GM19025 (cell line): ENCODE measurements at regions not wholly inside any gene's neighbourhood (a gene's known extent, or its start where the extent isn't known, plus 50 kb on each side); places are given as distances from the start of the nearest gene placed in this dataset.
"Not testable (repeated sequence)": the region's sequence is repeated elsewhere in the genome, so short reads cannot be mapped to it uniquely, and the experiment has no call there.

Experiments used
- ATAC-seq: cut with Tn5 transposase; IDR thresholded peaks from one replicate; pipeline ENCODE4 v1.9.1; 2021; ENCODE audit warnings: mild to moderate bottlenecking, low read depth, moderate library complexity; ENCODE audit not compliant: unreplicated experiment

DNA sequence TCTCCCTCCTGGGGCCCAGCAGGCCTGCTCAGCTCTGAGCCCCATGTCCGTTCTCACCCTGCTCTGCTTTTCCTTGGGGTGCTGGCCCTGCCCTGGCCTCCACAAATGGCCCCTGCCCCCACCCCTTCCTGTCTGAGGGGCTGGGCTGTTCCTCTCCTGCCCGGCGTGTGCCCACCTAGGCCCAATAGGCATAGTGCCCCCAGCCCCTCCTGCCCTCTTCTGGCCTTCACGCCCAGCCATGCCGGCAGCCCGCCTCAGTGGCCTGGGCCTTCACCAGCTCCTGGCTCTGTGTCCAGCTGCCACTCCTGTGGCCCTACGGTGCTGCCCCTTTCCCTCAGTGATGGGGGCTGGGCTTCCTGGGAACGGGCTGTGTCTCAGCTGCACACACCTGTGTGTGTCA, 125.9 kb downstream of the TMEM121 start:
- ATAC-seq: not testable (repeated sequence)

- ATAC-seq: not testable (repeated sequence)
These were observed 127.5 kb downstream of the TMEM121 start for GRCh38 chr14:105653921-105654320.

- ATAC-seq: not testable (repeated sequence)
These were observed 132.9 kb downstream of the TMEM121 start for GRCh38 chr14:105659255-105659654.

- ATAC-seq: no peak
These were observed 133.6 kb downstream of the TMEM121 start for GRCh38 chr14:105659935-105660527.

- ATAC-seq: no peak
These were observed 134.6 kb downstream of the TMEM121 start for GRCh38 chr14:105660816-105661531.

DNA sequence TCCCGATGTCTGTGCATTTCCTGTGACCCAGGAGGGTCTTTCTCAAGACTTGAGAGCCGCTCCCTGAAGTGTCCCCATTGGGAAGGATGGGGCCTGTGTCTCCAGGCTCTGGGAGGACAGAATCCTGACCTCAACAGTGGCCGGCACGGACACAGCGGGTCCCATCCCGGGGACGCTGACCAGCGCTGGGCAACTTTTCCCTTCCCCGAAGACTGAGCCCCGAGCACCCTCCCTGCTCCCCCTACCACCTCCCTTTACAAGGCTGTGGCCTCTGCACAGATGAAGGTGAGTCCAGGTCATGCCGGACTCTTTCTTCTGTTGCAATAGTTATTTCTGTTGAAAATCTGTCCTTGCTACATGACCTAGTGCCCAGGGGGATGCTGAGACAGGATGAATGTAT, 135.7 kb downstream of the TMEM121 start:
- not testable (repeated sequence) for ATAC-seq

GRCh38 chr14:105662592-105662991, 136.2 kb downstream of the TMEM121 start:
- ATAC-seq: not testable (repeated sequence)

GRCh38 chr14:105663323-105663722, 136.9 kb downstream of the TMEM121 start:
- ATAC-seq: not testable (repeated sequence)

GRCh38 chr14:105663818-105664596, 137.6 kb downstream of the TMEM121 start:
- not testable (repeated sequence) for ATAC-seq

- no peak for ATAC-seq
These were observed 138.3 kb downstream of the TMEM121 start for GRCh38 chr14:105664691-105665090.

GRCh38 chr14:105665247-105665950, 139.0 kb downstream of the TMEM121 start:
- no peak for ATAC-seq

DNA sequence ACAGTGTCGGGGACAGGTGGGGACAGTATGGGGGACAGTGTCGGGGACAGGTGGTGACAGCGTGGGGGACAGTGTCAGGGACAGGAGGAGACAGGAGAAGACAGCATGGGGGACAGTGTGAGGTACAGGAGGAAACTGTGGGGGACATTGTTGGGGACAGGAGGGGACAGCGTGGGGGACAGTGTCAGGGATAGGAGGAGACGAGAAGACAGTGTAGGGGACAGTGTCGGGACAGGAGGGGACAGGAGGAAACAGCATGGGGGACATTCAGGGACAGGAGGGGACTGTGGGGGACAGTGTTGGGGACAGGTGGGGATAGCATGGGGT, 139.5 kb downstream of the TMEM121 start:
- no peak for ATAC-seq

DNA sequence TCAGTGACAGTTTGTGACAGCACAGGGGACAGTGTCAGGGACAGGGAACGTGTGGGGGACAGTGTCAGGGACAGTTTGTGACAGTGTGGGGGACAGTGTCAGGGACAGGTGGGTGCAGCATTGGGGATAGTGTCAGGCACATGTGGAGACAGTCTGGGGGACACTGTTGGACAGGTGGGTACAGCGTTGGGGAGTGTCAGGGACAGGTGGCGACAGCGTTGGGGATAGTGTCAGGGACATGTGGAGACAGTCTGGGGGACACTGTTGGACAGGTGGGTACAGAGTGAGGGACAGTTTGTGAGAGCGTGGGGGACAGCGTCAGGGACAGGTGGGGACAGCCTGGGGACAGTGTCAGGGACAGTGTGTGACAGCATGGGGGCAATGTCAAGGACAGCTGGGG, 140.0 kb downstream of the TMEM121 start:
- ATAC-seq: no peak

GRCh38 chr14:105666991-105667662, 140.7 kb downstream of the TMEM121 start:
- ATAC-seq: not testable (repeated sequence)

DNA sequence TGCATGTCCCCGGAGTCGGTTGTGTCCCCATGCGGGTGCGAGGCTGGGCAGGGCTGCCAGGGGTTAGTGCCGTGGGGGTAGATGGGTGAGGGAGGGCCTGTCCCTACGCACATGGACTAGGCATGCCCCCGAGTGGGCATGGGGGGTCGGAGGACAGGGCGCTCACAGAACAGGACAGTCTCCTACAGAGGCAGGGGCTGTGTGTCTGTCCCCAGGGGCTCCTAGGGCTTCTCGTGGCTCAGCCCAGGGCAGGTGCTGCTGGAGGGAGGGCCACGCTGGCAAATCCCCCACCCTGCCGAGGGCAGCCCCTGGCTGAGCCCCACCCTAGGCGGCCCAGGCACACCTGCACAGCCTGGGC, 141.3 kb downstream of the TMEM121 start:
- not testable (repeated sequence) for ATAC-seq

- not testable (repeated sequence) for ATAC-seq
These were observed 141.6 kb downstream of the TMEM121 start for GRCh38 chr14:105668021-105668420.

- ATAC-seq: not testable (repeated sequence)
These were observed 142.3 kb downstream of the TMEM121 start for GRCh38 chr14:105668471-105669230.

DNA sequence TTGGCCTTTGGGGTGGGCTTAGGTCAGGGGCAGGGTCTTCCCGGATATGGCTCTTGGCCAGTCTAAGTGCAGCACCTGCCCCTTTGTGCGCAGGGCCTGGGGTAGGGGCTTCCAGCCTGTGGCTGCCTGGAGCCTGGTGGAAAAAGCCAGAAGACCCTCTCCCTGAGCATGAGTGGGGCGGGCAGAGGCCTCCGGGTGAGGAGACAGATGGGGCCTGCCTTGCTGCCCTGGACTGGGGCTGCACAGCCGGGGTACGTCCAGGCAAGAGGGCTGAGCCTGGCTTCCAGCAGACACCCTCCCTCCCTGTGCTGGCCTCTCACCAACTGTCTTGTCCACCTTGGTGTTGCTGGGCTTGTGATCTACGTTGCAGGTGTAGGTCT, 142.8 kb downstream of the TMEM121 start:
- ATAC-seq: not testable (repeated sequence)

DNA sequence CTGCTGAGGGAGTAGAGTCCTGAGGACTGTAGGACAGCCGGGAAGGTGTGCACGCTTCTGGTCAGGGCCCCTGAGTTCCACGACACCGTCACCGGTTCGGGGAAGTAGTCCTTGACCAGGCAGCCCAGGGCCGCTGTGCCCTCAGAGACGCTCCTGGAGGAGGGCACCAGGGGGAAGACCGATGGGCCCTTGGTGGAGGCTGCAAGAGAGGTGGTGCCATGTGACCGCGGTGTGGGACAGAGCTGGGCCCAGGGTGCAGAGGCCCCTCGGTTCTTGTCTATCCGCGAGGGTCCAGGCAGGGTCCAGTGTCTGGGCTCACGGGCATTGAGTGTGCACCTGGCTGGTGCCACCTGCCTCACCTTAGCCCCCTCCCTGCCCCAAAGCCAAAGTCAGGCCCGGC, 143.3 kb downstream of the TMEM121 start:
- ATAC-seq: not testable (repeated sequence)
